Ectodermal cell (in vitro differentiated cells): ENCODE measurements at regions not wholly inside any gene's neighbourhood (a gene's known extent, or its start where the extent isn't known, plus 50 kb on each side); places are given as distances from the start of the nearest gene placed in this dataset.

Experiments
- H3K27ac ChIP-seq: 2 replicates; pipeline ENCODE4 v1.7.0; 2013; ENCODE audit warnings: mild to moderate bottlenecking, low read depth, low read length; ENCODE audit not compliant: insufficient read depth, poor library complexity, severe bottlenecking
- H3K27me3 ChIP-seq: 2 replicates; pipeline ENCODE4 v1.7.0; 2013; ENCODE audit warnings: mild to moderate bottlenecking, low read length; ENCODE audit not compliant: insufficient read depth, control insufficient read depth, poor library complexity, severe bottlenecking
- H3K36me3 ChIP-seq: one replicate; pipeline ENCODE4 v1.7.0; 2013; ENCODE audit warnings: low read length; ENCODE audit not compliant: control insufficient read depth, insufficient read depth
- H3K4me1 ChIP-seq: one replicate; pipeline ENCODE4 v1.7.0; 2013; ENCODE audit warnings: low read length; ENCODE audit not compliant: control insufficient read depth, insufficient read depth
- H3K4me3 ChIP-seq: 2 replicates; pipeline ENCODE4 v1.7.0; 2013; ENCODE audit warnings: low read depth, low read length, control low read depth; ENCODE audit not compliant: insufficient read depth
- H3K9me3 ChIP-seq: 2 replicates; pipeline ENCODE4 v1.7.0; 2013; ENCODE audit warnings: mild to moderate bottlenecking, low read length, moderate library complexity; ENCODE audit not compliant: control insufficient read depth
- WGBS, 2 experiments: methylation state at CpG; one replicate each; pipeline ENCODE4 v1.1.7; 2013; ENCODE audit warnings: missing lambda C conversion rate in 2 of 2; 5-methylcytosine and 5-hydroxymethylcytosine counted together

DNA sequence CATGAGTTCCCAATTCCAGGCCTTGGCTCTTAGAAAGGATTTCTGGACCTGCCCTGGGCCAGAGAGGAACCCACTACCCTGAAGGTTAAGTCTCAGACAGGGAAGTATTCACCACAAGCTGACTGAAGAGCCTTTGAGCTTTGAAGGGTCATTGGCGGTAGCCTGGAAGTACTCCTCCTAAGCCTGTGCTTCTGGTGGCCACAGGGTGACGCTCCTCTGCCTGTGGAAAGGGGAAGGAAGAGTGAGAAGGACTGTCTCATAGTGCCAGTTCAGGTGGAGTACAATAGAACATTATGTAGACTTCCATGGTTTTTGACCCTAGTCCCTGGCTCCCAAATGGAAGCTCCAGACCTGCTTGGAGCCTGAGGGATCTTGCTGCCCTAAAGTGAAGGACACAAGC lies 1233.2 kb upstream of the CDH6 start:
- Histone ChIP-seq H3K4me3 (no peak overlapping the region), H3K4me1 (no peaks in the 10 kb centered on the region), H3K9me3 (no peaks in the 10 kb centered on the region), H3K27ac (no peak overlapping the region), H3K36me3 (no peaks in the 10 kb centered on the region), H3K27me3 (no peaks in the 10 kb centered on the region)
- 88 to 93% methylated on average over 2 of the region's 2 CpGs for WGBS, 2 experiments

DNA sequence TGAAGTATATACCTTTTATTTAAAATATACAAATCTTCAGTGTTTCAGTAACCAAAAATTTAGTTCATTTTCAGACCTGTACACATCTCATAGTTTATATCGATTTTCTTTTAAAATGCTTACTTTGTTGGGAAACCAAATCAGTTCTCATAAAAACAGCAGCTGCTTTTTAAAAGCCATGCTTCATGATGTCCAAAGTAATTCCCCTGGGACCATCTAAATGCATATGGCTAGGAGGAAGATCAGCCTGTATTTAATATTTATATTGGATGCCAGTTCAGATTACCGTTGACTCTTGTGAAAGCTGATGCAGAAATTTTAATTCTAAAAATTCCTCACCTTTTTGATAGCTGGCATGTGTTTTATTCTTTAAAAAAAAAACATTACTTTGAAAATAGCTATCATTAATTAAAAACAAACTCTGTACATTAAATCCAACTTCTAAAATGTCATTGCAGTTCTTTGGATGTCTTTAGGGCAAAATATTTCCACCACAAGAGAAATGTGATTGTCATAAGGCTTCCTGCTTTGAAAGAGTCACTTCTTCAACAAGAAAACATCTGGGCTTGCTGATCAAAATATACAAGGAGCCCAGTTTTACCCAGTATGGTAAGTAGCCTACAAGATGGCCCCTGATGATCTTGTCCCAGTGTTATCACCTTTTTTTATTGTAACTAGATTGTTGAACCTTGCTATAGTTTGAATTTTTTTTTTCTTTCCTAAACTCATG lies 1242.9 kb upstream of the CDH6 start:
- Histone ChIP-seq H3K4me3 (no peak overlapping the region), H3K4me1 (no peaks in the 10 kb centered on the region), H3K27me3 (no peaks in the 10 kb centered on the region), H3K27ac (no peak overlapping the region), H3K36me3 (no peaks in the 10 kb centered on the region), H3K9me3 (no peaks in the 10 kb centered on the region)
- 93 to 100% methylated on average over 1 to 2 of the region's 2 CpGs for WGBS, 2 experiments

DNA sequence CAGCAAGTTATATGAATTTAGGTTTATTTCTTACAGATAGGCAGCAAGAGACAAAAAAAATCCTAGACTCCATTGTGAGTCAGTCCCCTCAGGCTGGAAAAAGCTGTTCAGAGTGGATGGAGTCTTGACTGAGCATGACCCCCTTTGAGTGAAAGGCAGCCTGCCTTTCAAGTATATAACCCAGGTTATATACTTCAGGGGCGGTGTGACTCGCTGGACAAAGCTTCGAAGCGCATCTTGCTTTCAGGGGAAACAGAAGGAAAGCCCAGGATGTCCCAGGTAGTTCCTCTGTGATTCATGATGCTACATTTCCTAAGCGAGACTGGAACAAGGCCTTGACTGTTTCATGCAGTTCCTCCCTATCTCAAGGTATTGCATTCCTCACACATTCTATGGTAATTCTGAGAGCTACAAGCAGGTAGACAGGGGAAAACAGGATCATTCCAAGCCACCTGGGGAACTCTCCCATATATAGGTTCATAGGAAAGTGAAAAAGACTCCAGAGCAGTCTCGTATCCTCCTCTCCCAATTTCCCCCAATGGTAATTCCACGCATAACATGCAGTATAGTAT lies 1244.1 kb upstream of the CDH6 start:
- 93 to 94% methylated on average over 6 of the region's 7 CpGs for WGBS, 2 experiments

DNA sequence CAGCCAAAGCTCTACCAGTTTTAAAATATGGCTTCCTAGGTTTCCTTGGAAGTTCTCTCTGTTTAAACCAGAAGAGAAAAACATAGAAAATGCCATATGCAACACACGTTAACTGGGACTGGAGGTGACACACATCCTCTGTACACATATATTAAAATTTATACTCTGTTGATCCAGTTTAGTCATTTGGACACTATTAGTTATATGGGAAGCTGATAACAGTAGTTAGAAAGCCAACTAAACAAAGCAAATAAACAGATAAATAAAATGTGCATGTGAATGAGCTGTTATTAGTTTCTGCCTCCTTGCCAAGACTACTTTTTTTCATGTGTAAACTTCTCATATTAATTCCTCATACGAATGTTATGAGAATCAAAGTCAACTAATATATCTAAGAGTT lies 1249.2 kb upstream of the CDH6 start:
- no peaks in the 10 kb centered on the region for H3K36me3 ChIP-seq
- H3K27me3 ChIP-seq, result no peaks in the 10 kb centered on the region
- H3K27ac ChIP-seq, result no peak overlapping the region
- no peaks in the 10 kb centered on the region for H3K9me3 ChIP-seq
- no peak overlapping the region for H3K4me3 ChIP-seq
- WGBS, 2 experiments, result 100% methylated on average over 1 of the region's 2 CpGs; no CpG with 5 or more reads in 1 of the 2 experiments
- H3K4me1 ChIP-seq, result no peaks in the 10 kb centered on the region

More for the DNA sequence above, 1244.1 kb upstream of the CDH6 start:
- Histone ChIP-seq H3K4me1 (no peaks in the 10 kb centered on the region), H3K36me3 (no peaks in the 10 kb centered on the region), H3K4me3 (no peak overlapping the region), H3K9me3 (no peaks in the 10 kb centered on the region), H3K27me3 (no peaks in the 10 kb centered on the region), H3K27ac (no peak overlapping the region)

DNA sequence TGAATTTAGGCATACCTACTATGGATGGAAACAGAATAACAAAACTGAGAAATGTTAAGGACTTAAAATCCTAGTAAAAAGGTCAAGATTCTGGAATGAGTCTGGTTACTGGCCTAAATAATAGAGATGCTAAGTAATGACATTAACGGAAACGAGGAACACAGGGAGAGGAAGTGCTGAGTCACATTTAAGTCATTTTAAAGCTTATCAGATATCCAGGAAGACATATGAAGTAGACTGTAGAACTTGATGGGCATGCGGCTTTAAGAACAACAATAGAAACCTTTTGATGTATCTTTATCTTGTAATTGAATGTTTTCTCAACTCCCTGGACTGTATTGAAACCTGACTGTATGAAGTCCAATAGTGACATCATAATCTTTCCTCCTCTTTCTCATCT lies 1251.4 kb upstream of the CDH6 start:
- no peaks in the 10 kb centered on the region for H3K9me3 ChIP-seq
- H3K4me1 ChIP-seq, result no peaks in the 10 kb centered on the region
- H3K27me3 ChIP-seq, result no peaks in the 10 kb centered on the region
- 92 to 96% methylated on average over 3 of the region's 3 CpGs for WGBS, 2 experiments
- no peak overlapping the region for H3K27ac ChIP-seq
- no peak overlapping the region for H3K4me3 ChIP-seq
- no peaks in the 10 kb centered on the region for H3K36me3 ChIP-seq

DNA sequence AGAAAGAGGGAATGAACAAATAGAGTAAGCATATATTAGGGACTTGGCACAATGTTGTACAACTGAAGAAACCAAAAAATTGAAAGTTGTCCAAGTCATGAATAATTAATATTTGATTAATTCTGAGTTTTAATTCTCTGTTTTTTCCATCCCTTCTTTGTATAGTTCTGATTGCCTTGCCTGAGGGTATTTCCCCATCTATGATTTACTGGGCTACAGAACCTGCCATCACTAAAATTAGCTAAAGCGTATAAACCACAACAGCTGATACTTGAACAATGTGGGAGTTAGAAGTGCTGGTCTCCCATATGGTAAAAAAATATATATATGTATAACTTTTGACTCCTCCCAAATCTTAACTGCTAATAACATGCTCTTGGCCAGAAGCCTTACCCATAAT lies 1253.5 kb upstream of the CDH6 start:
- H3K27ac ChIP-seq, result no peak overlapping the region
- no peaks in the 10 kb centered on the region for H3K4me1 ChIP-seq
- no peak overlapping the region for H3K4me3 ChIP-seq
- no peaks in the 10 kb centered on the region for H3K9me3 ChIP-seq
- no peaks in the 10 kb centered on the region for H3K36me3 ChIP-seq
- WGBS, 2 experiments, result 100% methylated on average over 1 of the region's 1 CpG; no CpG with 5 or more reads in 1 of the 2 experiments
- H3K27me3 ChIP-seq, result no peaks in the 10 kb centered on the region

DNA sequence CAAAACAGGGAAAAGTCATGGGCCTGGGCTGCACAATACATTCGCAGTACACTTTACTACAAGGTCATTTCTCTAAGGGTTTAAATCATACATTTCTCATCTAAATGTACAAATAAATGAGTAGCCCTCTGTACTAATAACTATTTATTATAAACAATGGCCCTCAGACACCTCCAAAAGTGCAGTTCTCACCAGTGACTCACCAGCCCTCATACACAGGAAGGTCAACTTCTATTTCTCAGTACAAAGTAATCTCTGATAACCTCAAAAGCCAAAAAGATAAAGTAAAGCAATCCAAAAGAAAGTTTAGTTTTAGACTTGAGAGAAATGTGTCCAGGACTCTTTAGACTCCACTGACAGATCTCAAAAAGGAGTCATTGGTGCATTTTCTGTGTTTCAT lies 1258.1 kb upstream of the CDH6 start:
- Histone ChIP-seq H3K36me3 (no peaks in the 10 kb centered on the region), H3K27ac (no peak overlapping the region), H3K27me3 (no peaks in the 10 kb centered on the region), H3K4me1 (no peaks in the 10 kb centered on the region), H3K9me3 (no peaks in the 10 kb centered on the region), H3K4me3 (no peak overlapping the region)
- 100% methylated on average over 1 of the region's 1 CpG; no CpG with 5 or more reads in 1 of the 2 experiments for WGBS, 2 experiments

DNA sequence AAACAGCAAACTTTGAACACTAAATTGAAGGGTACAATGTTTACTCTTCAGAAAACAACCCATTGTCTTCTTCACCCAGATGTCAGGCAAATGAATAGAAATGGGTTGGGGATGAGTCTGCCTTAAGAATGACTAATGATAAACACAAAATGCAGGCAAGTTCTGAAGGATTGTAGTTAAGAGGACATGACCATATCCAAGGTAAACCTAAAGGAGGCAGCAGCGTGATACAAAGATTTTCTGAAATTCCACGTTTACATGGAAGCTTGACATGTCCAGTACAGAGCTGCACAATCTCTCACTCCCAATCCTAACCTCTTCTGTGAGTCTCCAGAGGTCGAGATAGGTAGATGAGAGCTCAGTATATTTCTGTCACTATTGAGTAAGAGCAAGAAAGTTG lies 1263.2 kb upstream of the CDH6 start:
- Histone ChIP-seq H3K36me3 (no peaks in the 10 kb centered on the region), H3K27ac (no peak overlapping the region), H3K27me3 (no peaks in the 10 kb centered on the region), H3K4me1 (no peaks in the 10 kb centered on the region), H3K4me3 (no peak overlapping the region), H3K9me3 (no peaks in the 10 kb centered on the region)
- WGBS, 2 experiments, result 89 to 94% methylated on average over 2 to 3 of the region's 3 CpGs

DNA sequence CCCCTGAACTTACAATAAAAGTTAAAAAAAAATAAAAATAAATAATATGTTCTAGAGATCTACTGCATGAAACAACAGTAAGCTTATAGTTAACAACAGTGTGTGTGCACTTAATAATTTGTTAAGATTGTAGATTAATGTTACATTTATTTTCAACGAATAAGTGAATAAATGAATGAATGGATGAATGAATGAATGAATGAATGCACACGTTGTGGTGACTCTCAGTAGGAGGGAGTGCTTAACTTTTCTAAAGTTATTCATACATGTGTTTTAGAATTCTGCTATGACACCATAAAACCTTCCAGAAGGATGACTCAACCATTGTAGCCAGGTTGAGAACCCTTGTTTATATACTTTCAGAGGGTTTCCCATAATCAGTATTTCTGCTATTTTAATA lies 1269.4 kb upstream of the CDH6 start:
- Histone ChIP-seq H3K27ac (no peak overlapping the region), H3K27me3 (no peaks in the 10 kb centered on the region), H3K4me1 (no peaks in the 10 kb centered on the region), H3K9me3 (no peaks in the 10 kb centered on the region), H3K4me3 (no peak overlapping the region), H3K36me3 (no peaks in the 10 kb centered on the region)
- 92 to 93% methylated on average over 1 to 2 of the region's 2 CpGs for WGBS, 2 experiments

DNA sequence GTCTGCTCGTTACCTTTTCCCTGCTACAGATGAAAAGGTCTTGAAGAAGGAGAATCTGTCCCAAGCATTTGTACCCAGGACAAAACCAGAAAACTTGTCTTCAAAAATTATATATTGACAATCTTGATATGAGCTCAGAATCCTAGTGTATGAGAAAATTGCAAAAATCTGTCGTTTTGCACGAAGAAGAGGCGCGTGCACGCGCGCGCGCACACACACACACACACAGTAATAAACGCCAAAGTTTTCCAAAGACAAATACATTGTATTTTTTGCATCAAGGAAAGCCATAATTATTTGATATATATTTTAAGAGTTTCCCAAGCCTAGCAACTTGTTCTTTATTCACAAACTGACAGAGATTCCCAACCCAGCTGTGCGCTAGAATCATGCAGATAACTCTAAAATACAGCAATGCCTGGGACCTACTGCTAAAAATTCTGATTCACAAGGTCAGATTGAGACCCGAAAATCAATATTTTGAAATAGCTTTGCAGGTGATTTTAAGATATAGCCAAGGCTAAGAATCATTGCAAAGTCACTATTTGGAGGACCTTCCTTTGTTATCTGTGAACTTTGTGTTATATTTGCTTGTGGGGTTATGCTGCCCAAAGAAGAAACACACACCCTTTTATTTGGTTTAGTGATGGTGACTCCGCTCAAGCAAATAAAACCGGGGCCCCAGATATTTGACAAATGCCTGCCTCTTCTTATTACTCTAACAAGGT lies 1287.7 kb upstream of the CDH6 start:
- Histone ChIP-seq H3K4me1 (no peaks in the 10 kb centered on the region), H3K36me3 (no peaks in the 10 kb centered on the region)
- 89 to 97% methylated on average over 8 to 14 of the region's 15 CpGs for WGBS, 2 experiments

More for the DNA sequence above, 1287.7 kb upstream of the CDH6 start:
- Histone ChIP-seq H3K4me3 (no peak overlapping the region), H3K27me3 (no peaks in the 10 kb centered on the region), H3K27ac (no peak overlapping the region), H3K9me3 (no peaks in the 10 kb centered on the region)
